Gastrocnemius medialis (tissue), 4 donors: ENCODE measurements at regions not wholly inside any gene's neighbourhood (a gene's known extent, or its start where the extent isn't known, plus 50 kb on each side); places are given as distances from the start of the nearest gene placed in this dataset.
"Not testable (repeated sequence)": the region's sequence is repeated elsewhere in the genome, so short reads cannot be mapped to it uniquely, and the experiment has no call there.

Experiments
- CTCF ChIP-seq, 5 experiments: fragments of 450-650 bp in 3 of 5; fragments of 200-600 bp in 2 of 5; sonication (generic) in 2 of 5; IDR thresholded peaks in 4 of 5; conservative IDR thresholded peaks in 1 of 5; 1 replicate in 4 of 5; 2 replicates in 1 of 5; pipeline ENCODE4 v1.5.1; 2016 to 2019; ENCODE audit warnings: antibody characterized with exemption in 5 of 5, mild to moderate bottlenecking in 3 of 5, moderate library complexity in 3 of 5
- POLR2A ChIP-seq, 2 donors: fragments of 450-650 bp; IDR thresholded peaks; one replicate each; pipeline ENCODE4 v1.6.1; 2017; ENCODE audit warnings: antibody characterized with exemption in 2 of 2, mild to moderate bottlenecking in 2 of 2, moderate library complexity in 2 of 2

GRCh38 chr17:64712557-64713351 is 50.6 kb upstream of the SMURF2 start:
- TF ChIP-seq CTCF (IDR thresholded peaks at IDR 0.05 in 4 of 5, conservative IDR thresholded peaks at IDR 0.05 in 1 of 5); POLR2A (IDR thresholded peaks at IDR 0.05): not testable (repeated sequence)
